Effector CD8-positive, alpha-beta T cell (primary cell): ENCODE measurements at regions not wholly inside any gene's neighbourhood (a gene's known extent, or its start where the extent isn't known, plus 50 kb on each side); places are given as distances from the start of the nearest gene placed in this dataset.
"Not testable (repeated sequence)": the region's sequence is repeated elsewhere in the genome, so short reads cannot be mapped to it uniquely, and the experiment has no call there.

Source experiments
- DNase-seq: peaks from one replicate; lab custom pipeline; 2025; lab: John Stamatoyannopoulos, UW

DNA sequence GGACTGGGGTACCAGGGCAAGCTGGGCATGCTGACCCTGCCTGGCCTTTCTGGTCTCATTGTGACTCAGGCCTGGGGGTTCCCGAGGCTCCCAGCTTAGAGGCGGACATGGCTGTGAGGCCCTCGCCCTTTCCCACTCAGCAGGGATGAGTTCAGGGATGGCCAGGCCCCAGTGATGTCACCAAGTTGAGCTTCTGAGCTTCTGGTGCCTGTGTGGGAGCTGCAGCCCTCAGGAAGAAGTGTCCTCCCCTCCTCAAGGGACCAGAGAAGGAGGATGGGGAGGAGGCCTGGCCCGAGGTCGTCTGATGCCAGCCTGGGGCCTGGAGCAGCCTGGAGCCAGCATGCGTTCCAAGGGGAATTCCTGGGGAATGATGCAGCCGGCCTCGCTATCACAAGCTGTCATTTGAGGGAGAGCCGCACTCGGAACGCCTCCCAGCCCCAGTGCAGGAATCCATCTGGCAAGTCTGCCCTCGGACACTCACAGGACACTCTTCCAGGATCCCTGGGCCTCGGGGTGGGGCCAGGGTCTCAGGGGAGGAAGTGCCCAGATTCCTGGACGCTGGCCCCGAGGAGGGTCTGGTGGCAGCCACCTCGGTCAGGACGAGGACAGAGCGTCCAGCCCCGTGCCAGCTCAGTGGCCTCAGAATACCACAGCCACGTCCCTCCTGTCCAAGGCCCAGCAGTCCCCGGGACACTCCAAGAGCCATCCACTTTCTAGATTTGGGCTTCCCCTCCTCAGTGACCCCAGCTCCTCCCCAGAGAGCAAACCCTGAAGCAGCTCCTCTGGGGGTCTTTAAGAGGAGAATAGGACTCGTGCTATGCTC lies 61.2 kb upstream of the GPC1 start:
- no peak for DNase-seq

DNA sequence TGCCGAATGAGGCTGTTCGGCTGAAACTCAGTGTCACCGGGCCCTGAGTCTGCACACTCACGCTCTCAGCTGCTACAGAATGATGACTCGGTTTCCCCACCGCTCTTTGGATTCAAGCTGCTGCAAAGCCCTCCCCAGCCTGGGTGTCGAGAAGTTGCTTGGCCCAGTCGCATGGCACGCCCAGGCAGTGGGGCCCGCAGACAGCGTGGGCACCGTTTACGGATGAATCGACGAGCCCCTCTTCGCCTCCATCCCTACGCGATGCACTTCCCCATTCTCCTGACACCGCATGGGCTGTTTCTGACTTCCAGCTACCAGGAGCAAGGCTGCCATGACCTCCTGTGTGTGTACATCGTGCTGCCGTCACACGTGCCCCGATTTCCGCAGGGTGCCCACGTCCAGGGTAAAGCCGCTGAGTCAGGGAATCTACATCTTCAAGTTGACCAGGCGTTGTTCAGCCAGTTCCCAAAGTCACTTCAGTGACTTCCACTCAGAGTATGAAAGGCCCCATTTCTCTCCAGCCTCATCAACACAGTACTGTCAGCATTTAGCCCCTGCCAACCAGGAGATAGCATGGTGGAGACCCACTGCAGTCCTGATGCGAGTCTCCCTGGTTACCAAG lies 60.3 kb upstream of the GPC1 start:
- DNase-seq = no peak

DNA sequence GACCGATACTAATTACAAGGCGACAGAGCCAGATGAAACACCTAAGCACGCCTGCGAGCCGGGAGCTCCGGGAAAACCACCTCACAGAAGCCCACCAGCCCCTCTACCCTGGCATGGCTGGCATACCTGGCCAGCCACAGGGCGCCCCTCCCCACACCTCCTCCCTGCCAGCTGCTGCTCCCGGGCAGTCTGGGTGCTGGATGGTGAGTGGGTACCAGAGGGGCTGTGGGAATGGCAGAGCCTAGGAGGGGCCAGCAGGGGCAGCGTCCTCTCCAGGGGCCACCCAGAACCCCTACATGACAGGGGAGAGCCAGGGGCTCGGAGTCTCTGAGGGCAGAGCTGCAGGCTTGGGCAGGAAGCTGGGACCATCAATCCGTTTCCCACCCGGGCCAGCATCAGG lies 58.7 kb upstream of the GPC1 start:
- no peak for DNase-seq

DNA sequence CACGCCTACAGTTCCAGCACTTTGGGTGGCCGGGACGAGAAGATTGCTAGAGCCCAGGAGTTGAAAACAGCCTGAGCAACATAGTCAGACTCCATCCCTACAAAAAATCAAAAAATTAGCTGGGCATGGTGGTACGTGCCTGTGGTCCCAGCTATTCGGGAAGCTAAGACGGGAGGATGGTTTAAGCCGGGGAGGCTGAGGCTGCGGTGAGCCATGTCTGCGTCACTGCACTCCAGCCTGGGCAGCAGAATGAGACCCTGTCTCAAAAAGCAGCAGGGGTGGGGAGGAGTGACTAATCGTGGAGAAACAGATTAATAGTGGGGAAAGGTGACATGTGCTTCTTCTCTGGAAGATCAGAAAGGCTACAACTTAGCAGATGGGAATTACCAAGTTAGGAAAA lies 58.1 kb upstream of the GPC1 start:
- DNase-seq = no peak

DNA sequence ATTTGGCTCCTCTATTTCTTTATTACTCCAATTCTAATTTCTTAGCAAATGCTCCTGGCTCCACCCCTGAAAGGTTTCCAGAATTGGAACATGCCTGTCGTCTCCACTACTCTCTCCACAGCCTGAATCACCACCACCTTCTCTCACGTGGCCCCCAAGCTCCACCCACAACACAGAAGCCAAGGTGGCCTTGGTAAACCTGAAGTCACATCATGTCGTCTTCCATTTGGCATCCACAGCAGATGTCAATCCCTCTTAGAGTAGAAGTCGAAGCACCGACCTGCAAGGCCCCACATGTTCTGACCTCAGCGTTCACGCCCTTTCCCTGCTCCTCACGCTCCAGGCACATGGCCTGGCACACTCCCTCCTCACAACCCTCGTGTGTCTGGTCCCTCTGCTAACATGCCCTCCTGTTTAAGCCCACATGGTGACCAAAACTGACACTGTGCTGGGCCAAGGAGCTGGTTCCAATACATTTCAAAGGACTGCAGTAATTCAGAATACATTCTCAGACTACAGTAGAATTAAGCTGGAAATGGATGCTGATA lies 56.3 kb upstream of the GPC1 start:
- DNase-seq = no peak

DNA sequence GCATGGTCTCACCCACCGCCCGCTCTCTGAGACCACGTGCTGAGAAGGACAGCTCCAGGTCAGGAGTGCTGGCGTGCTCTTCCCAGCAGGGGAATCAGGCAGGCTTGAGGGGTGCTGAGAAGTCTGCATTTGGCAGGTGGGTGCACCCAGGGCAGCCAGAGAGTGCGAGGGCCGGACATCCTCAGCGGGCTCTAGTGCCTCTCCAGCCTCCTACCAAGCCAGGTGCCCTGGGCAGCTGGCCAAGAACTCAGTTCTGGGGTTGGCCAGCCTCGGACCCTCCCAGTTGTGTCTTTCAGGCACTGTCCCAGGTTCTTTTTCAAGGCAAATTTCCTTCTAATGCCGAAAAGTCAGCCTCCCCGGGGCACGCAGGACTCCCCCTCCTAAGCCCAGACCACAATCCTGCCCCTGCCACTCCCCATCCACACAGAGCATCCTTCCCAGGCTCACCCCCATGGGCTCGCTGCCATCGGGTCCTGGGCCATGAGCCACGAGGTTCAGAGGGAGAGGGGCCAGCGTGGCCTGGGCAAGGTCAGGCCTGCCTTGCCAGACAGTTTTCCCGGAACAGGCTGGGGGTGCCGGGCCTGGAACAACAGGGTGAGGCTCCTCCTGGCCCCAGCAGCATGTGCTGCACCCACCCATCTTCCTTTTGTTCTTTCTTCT lies 52.2 kb upstream of the GPC1 start:
- no peak for DNase-seq

DNA sequence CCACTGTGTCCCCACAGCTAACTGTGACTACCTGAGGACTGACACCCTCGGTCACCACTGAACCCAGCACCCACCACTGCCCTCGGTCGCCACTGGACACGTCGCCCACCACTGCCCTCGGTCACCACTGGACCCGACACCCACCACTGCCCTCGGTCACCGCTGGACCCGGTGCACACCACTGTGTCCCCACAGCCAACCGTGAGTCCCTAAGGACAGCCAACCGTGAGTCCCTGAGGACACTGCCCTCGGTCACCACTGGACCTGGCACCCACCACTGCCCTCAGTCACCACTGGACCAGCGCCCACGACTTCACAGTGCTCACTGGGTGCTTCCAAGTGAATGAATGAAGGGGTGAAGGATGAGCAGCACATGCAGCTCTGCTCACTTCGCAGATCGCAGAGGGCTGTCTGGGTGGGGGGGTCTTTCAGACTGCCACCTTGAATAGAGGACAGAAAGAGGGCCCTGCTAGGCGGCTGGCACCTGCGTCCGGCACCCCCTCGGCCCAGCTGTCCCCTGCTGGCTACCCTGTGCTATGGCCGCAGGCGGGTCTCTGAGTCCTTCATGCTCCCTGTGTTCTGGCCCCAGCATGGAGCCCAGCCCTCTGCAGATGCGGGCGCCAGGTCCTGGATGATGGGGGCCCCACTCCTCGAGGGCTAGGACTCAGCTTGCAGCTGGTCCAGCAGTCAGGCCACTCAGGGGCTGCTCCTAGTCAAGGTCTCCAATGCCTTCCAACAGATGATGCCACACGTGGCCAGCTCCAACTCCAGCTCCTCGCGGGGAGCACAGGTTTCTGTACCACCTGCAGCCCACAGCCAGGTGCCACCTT lies 51.4 kb upstream of the GPC1 start:
- no peak for DNase-seq

DNA sequence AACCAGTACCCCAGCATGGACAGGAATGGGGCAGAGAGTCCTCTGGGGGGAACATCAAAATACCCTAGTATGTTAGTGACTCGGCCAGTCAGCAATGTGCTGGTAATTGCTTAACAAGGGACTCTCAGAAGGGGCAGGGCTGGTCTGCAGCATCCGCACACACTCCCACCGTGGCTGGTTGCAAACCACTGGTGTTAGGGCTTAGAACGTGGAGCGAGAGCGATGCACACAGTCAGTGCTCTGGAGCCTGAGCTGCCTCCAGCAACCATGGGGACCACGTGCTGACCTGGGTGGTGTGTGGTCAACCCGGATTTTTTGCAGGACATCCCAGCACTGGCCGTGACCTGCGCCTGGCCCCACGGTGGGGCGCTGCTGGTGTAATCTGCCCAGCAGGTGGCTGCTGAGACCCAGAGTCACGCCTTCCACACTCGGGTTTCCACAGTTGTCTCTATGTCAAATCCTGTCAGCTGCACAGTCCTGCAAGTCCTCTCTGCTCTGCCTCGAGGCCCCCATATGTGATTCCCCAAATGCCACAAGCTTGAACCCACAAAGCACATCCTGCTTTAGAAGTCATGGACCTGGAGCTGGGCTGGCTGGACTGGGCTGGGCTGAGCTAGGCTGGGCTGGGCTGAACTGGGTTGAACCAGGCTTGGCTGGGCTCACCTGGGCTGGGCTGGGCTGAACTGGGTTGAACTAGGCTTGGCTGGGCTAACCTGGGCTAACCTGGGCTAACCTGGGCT lies 50.6 kb upstream of the GPC1 start:
- no peak for DNase-seq

DNA sequence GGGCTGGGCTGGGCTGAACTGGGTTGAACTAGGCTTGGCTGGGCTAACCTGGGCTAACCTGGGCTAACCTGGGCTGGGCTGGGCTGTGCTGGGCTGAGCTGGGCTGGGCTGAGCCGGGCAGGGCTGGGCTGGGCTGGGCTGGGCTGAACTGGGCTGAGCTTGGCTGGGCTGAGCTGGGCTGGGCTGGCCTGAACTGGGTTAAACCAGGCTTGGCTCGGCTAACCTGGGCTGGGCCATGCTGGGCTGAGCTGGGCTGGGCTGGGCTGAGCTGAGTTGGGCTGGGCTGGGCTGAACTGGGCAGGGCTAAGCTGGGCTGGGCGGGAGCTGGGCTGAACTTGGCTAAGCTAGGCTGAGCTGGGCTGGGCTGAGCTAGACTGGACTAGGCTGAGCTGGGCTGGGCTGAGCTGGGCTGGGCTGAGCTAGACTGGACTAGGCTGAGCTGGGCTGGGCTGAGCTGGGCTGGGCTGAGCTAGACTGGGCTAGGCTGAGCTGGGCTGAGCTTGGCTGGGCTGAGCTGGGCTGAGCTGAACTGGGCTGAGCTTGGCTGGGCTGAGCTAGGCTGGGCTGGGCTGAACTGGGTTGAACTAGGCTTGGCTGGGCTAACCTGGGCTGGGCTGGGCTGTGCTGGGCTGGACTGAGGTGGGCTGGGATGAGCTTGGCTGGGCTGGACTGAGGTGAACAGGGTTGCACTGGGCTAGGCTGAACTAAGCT lies 49.9 kb upstream of the GPC1 start:
- DNase-seq = not testable (repeated sequence)
